ENCODE measurements at regions not wholly inside any gene's neighbourhood (a gene's known extent, or its start where the extent isn't known, plus 50 kb on each side); places are given as distances from the start of the nearest gene placed in this dataset.

DNA sequence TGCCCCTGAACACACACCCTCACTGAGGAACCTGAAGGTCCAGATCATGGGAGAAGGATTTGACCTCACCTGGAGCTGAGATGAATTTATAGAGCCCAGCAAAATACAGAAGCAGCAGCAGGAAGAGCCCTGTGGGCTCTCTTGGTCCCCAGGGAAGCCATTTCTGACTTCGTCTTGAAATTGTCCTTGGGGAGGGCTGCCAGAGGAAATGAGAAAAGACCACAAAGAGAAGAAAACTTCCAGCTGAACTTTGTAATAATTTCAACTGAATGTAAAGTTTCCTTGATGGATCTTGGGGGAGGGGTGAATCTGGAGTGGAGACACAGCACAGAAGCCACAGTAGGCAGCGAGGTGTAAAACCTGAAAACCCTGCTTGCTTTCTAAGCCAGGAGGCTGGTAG is 500.9 kb upstream of the NXPH2 start:
- Mint-ChIP-seq H3K4me1 (ENCODE audit: low read depth) (no peaks in the 10 kb centered on the region), H3K27me3 (ENCODE audit: low read depth) (no peaks in the 10 kb centered on the region), H3K4me3 (no peak overlapping the region), H3K27ac (no peak overlapping the region), H3K36me3 (ENCODE audit: insufficient read depth in 2 of 2) (no peaks in the 10 kb centered on the region), H3K9me3 (peaks cover 6 to 25% of the 10 kb centered on the region in 2 donors)
- no peak for ATAC-seq (replicated peaks in 1 of 2)
- no peak for DNase-seq

DNA sequence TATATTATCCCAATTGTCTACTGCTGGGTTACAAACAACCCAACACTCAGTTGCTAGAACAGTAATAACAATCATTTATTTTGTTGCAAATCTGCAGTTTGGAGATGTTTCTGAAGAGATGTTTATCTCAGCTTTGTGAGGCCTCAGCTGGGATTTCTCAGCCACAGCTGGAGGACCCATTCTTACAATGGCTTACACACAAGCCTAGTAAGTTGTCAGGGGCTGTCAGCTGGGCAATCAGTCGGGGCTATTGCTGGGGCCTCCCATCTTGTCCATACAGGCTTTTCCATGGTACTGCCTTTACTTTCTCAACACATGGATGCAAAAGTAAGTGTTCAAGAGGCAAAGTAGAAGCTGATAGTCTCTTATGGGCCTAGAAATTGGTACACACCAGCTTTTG is 491.7 kb upstream of the NXPH2 start:
- Mint-ChIP-seq H3K4me1 (ENCODE audit: low read depth) (no peaks in the 10 kb centered on the region), H3K27me3 (ENCODE audit: low read depth) (no peaks in the 10 kb centered on the region), H3K36me3 (ENCODE audit: insufficient read depth in 2 of 2) (no peaks in the 10 kb centered on the region), H3K4me3 (no peak overlapping the region), H3K27ac (no peak overlapping the region), H3K9me3 (peaks cover 5 to 7% of the 10 kb centered on the region in 2 donors)
- ATAC-seq (replicated peaks in 1 of 2) (no peak), DNase-seq (no peak)

DNA sequence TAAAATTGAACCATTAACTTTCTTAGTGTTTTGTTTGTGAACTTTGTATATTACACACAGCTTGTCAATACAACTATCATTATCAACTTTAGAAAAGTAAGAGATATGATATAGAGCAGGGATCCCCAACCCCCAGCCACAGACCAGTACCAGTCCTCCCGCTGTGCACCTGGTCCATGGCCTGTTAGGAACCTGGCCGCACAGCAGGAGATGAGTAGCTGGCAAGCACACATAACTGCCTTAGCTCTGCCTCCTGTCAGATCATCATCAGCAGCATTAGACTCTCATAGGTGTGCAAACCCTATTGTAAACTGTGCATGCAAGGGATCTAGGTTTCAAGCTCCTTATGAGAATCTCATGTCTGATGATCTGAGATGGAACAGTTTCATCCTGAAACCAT is 491.0 kb upstream of the NXPH2 start:
- H3K9me3 Mint-ChIP-seq: peaks cover 7% of the 10 kb centered on the region in 2 donors
- H3K36me3 Mint-ChIP-seq (ENCODE audit: insufficient read depth in 2 of 2): no peaks in the 10 kb centered on the region
- no peaks in the 10 kb centered on the region for H3K27me3 Mint-ChIP-seq (ENCODE audit: low read depth)
- no peak for ATAC-seq (replicated peaks in 1 of 2)
- no peak overlapping the region for H3K4me3 Mint-ChIP-seq
- no peak for DNase-seq
- no peaks in the 10 kb centered on the region for H3K4me1 Mint-ChIP-seq (ENCODE audit: low read depth)
- H3K27ac Mint-ChIP-seq: no peak overlapping the region

DNA sequence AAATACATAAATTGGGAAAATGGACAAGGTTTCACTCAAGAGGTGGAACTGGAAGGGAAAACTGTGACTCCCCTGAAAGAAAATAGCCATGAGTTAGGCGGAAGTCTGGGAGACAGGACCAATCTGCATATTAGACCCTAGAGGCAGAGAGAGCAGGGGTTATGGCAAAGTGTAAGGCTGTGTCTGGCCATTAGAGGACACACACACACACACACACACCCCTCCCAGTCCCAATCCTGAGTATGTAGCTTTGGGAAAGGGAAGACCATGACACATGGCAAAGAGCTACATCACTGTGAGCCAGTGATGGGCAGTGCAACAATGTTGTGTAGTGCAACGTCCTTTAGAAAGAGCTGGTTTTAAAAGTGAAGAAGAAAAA is 479.9 kb upstream of the NXPH2 start:
- ATAC-seq (replicated peaks in 1 of 2): no peak

DNA sequence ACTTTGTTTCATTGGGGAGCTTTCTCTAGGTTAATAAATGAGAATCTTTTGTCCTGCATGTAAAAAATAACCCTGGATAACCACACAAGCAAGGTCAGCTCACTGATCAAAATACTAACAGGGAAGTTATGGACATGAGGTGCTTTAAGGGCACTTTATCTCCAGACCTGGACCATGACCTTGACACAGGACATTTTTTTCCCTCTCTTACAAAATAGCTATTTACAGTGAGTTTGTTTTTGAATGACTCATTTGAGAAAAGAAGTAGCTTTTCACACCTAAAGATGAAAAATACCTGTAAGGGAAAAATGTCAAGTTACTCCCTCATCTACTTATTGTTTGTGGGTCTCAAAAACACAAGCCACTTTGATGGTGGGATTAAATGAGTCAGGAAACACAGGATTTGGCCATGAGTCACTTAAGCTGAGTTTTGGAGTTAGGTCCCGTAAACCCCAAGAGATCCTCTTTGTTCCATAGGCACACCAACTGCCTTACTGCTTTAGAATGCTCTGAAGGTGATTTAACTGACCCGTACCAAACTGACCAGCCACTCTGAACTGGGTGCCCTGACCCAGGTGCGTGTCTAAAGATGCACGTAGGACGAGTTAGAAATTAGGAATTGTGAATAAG is 479.3 kb upstream of the NXPH2 start:
- no peaks in the 10 kb centered on the region for H3K4me1 Mint-ChIP-seq (ENCODE audit: low read depth)
- H3K36me3 Mint-ChIP-seq (ENCODE audit: insufficient read depth in 2 of 2): peaks cover 0 to 2% of the 10 kb centered on the region in 2 donors
- no peak overlapping the region for H3K4me3 Mint-ChIP-seq
- no peaks in the 10 kb centered on the region for H3K27me3 Mint-ChIP-seq (ENCODE audit: low read depth)
- H3K9me3 Mint-ChIP-seq: peaks cover 7 to 10% of the 10 kb centered on the region in 2 donors
- no peak for DNase-seq
- no peak for ATAC-seq (replicated peaks in 1 of 2)
- H3K27ac Mint-ChIP-seq: no peak overlapping the region

More for the DNA sequence above, 479.9 kb upstream of the NXPH2 start:
- H3K9me3 Mint-ChIP-seq: peaks cover 7 to 10% of the 10 kb centered on the region in 2 donors
- no peak overlapping the region for H3K4me3 Mint-ChIP-seq
- no peak for DNase-seq
- H3K27ac Mint-ChIP-seq: no peak overlapping the region
- H3K4me1 Mint-ChIP-seq (ENCODE audit: low read depth): no peaks in the 10 kb centered on the region
- no peaks in the 10 kb centered on the region for H3K27me3 Mint-ChIP-seq (ENCODE audit: low read depth)
- H3K36me3 Mint-ChIP-seq (ENCODE audit: insufficient read depth in 2 of 2): peaks cover 0 to 2% of the 10 kb centered on the region in 2 donors

DNA sequence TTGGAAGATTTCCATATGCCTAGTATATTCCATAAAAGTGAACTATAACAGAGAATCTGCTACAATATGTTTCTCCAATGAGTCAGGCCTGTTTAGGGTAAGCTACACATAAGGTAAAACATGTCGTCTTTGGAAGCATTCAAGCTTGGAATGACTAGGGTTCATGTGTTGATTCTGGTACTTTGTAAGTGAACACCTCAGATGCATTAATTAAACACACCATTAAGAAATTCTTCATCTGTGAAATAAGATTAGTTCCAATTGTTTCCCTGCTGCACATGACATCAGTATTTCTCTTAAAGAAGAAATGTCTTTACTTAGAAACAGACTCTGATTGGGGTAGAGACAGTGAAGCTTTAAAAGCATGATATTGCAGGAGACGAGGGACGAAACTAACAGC is 461.1 kb upstream of the NXPH2 start:
- DNase-seq (no peak), ATAC-seq (replicated peaks in 1 of 2) (no peak)
- H3K36me3 Mint-ChIP-seq (ENCODE audit: insufficient read depth in 2 of 2): peaks cover 0 to 4% of the 10 kb centered on the region in 2 donors
- H3K27me3 Mint-ChIP-seq (ENCODE audit: low read depth): no peaks in the 10 kb centered on the region
- H3K27ac Mint-ChIP-seq: no peak overlapping the region
- H3K4me3 Mint-ChIP-seq: no peak overlapping the region
- no peaks in the 10 kb centered on the region for H3K4me1 Mint-ChIP-seq (ENCODE audit: low read depth)
- H3K9me3 Mint-ChIP-seq: peaks cover 7 to 16% of the 10 kb centered on the region in 2 donors

DNA sequence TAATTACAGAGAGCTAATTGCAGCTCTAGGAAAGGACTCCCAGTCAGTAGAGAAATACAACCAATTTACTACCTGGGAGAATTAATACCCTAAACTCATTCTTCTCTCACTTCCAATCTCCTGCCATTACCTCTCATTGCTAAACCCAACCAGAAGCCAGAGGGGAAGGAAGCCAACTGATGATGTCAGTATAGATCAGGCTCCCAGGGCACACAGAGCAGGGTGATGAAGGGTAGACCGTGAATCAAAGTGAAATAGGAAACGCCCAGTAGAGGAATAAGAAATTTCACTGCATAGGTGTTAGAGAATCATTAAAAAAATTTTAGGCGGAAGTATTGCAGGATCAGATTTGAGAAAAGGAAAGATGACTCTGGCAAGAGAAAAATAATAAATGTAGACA is 456.8 kb upstream of the NXPH2 start:
- Mint-ChIP-seq H3K27me3 (ENCODE audit: low read depth) (no peaks in the 10 kb centered on the region), H3K9me3 (peaks cover 3 to 8% of the 10 kb centered on the region in 2 donors), H3K36me3 (ENCODE audit: insufficient read depth in 2 of 2) (no peaks in the 10 kb centered on the region), H3K27ac (no peak overlapping the region), H3K4me1 (ENCODE audit: low read depth) (no peaks in the 10 kb centered on the region), H3K4me3 (no peak overlapping the region)
- ATAC-seq (replicated peaks in 1 of 2): no peak
- no peak for DNase-seq

DNA sequence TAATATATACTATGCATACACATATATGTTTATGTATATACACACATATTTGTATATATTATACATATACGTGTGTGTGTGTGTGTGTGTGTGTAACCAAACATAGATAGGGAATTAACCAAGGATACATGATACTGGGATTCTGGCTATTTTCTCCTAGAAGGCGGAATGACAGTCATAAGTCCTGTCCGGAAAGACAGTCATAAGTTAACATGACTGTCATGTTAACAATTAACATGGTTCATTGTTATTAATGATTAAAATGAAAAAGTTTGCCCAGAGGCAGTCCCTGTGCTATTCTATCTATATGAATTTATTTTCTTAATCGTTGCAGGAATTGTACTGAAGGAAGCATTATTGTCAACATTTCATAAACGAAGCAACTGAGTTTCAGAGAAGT is 450.7 kb upstream of the NXPH2 start:
- Mint-ChIP-seq H3K9me3 (peaks cover 7 to 10% of the 10 kb centered on the region in 2 donors), H3K36me3 (ENCODE audit: insufficient read depth in 2 of 2) (no peaks in the 10 kb centered on the region), H3K27me3 (ENCODE audit: low read depth) (no peaks in the 10 kb centered on the region), H3K4me3 (no peak overlapping the region), H3K4me1 (ENCODE audit: low read depth) (no peaks in the 10 kb centered on the region), H3K27ac (no peak overlapping the region)
- ATAC-seq (replicated peaks in 1 of 2) (no peak), DNase-seq (no peak)

DNA sequence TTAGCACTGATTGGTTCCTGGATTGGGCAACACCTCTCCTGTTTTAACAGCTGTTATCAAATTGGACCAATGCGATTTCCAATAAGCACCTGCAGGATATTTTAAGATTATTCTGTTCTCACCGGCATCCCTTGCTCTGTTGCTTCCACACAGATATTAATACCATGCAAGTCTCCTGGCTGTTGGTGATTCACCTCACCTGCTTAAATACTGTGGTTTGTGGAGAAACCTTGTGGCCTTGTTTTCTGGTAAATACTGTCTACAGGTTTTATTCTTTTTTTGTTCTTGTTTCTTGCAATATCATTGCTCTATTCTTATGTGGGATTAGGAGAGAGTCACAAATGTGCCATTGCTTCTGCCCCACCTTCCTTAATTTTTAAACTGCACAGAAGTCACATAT is 448.1 kb upstream of the NXPH2 start:
- Mint-ChIP-seq H3K4me3 (no peak overlapping the region), H3K36me3 (ENCODE audit: insufficient read depth in 2 of 2) (no peaks in the 10 kb centered on the region), H3K9me3 (peaks cover 4 to 10% of the 10 kb centered on the region in 2 donors), H3K4me1 (ENCODE audit: low read depth) (no peaks in the 10 kb centered on the region), H3K27me3 (ENCODE audit: low read depth) (no peaks in the 10 kb centered on the region), H3K27ac (no peak overlapping the region)
- no peak for DNase-seq
- no peak for ATAC-seq (replicated peaks in 1 of 2)

DNA sequence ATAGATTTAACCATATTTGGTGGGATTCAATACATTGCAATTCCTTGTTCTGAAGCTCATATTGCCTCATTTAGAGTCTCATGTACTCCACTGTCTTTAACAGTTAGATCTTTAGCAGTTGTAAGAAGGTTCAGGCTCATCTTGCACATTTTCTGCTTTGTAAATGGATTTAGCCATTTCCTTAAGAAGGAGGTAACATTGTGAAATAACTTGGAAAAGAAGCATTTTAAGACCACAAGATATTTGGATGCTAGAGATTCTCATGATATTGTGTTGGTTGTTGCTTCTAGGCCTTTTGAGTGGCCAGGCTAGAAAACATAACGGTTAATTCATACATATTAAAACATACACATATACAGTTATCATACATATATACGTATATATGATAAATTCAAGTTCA is 445.8 kb upstream of the NXPH2 start:
- DNase-seq (no peak), ATAC-seq (replicated peaks in 1 of 2) (no peak)
- Mint-ChIP-seq H3K36me3 (ENCODE audit: insufficient read depth in 2 of 2) (no peaks in the 10 kb centered on the region), H3K4me3 (no peak overlapping the region), H3K27me3 (ENCODE audit: low read depth) (no peaks in the 10 kb centered on the region), H3K4me1 (ENCODE audit: low read depth) (no peaks in the 10 kb centered on the region), H3K27ac (no peak overlapping the region), H3K9me3 (peaks cover 6 to 8% of the 10 kb centered on the region in 2 donors)

DNA sequence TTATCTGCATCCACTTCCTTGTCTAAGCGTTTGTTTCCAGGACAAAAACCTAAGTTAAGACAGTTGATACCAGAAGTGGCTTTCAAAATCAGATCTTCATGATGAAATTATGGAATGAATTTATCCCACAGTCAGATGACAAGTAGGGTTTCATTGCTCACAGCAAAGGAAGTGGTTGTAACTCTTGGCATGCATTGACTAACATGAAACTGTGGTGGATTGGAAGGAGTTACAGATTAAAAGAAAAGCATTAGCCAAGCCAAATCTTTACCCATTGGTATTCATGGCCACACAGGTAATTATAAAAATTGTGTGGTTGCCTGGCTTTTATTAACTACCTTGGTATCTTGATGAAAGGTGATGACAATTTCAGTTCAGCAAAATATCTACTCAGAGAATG is 438.0 kb upstream of the NXPH2 start:
- no peak for ATAC-seq (replicated peaks in 1 of 2)
- Mint-ChIP-seq H3K9me3 (peaks cover 16 to 17% of the 10 kb centered on the region in 2 donors), H3K36me3 (ENCODE audit: insufficient read depth in 2 of 2) (peaks cover 0 to 1% of the 10 kb centered on the region in 2 donors), H3K4me3 (no peak overlapping the region), H3K27me3 (ENCODE audit: low read depth) (no peaks in the 10 kb centered on the region), H3K4me1 (ENCODE audit: low read depth) (no peaks in the 10 kb centered on the region), H3K27ac (no peak overlapping the region)
- DNase-seq: no peak

DNA sequence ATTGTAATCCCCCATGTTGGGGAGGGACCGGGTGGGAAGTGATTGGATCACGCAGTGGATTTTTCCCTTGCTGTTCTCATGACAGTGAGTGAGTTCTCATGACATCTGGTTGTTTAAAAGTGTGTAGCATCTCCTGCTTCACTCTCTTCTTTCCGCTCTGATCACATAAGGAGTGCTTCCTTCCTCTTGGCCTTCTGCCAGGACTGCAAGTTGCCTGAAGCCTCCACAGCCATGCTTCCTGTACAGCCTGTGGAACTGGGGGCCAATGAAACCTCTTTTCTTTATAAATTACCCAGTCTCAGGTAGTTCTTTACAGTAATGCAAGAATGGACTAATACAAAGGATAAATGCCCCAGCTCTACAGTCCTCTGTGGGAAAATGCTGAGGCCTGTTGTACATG is 437.5 kb upstream of the NXPH2 start:
- H3K27me3 Mint-ChIP-seq (ENCODE audit: low read depth): no peaks in the 10 kb centered on the region
- no peak overlapping the region for H3K4me3 Mint-ChIP-seq
- peaks cover 16% of the 10 kb centered on the region in 2 donors for H3K9me3 Mint-ChIP-seq
- no peaks in the 10 kb centered on the region for H3K4me1 Mint-ChIP-seq (ENCODE audit: low read depth)
- ATAC-seq (replicated peaks in 1 of 2) (no peak), DNase-seq (no peak)
- peaks cover 0 to 1% of the 10 kb centered on the region in 2 donors for H3K36me3 Mint-ChIP-seq (ENCODE audit: insufficient read depth in 2 of 2)
- no peak overlapping the region for H3K27ac Mint-ChIP-seq

DNA sequence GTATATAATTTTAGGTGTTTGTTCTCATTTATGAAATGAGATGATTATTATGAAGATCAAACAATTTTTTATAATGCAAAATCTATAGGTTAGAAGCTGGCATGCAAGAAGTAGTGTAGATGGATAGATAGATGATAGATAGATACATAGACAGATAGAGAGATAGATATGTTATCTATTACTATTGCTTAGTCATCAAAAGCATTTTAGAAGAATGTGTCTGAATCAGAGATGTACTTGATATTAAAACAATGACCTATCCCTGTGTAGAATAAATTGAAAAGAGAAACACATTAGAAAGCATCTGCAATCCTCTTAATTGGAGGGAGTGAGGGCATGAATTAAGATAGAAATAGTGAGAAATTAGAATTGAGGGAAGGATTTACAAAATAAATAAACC is 436.2 kb upstream of the NXPH2 start:
- Mint-ChIP-seq H3K36me3 (ENCODE audit: insufficient read depth in 2 of 2) (peaks cover 0 to 1% of the 10 kb centered on the region in 2 donors), H3K27me3 (ENCODE audit: low read depth) (no peaks in the 10 kb centered on the region), H3K9me3 (peaks cover 18 to 21% of the 10 kb centered on the region in 2 donors), H3K4me1 (ENCODE audit: low read depth) (no peaks in the 10 kb centered on the region), H3K27ac (no peak overlapping the region), H3K4me3 (no peak overlapping the region)
- DNase-seq (no peak), ATAC-seq (replicated peaks in 1 of 2) (no peak)

DNA sequence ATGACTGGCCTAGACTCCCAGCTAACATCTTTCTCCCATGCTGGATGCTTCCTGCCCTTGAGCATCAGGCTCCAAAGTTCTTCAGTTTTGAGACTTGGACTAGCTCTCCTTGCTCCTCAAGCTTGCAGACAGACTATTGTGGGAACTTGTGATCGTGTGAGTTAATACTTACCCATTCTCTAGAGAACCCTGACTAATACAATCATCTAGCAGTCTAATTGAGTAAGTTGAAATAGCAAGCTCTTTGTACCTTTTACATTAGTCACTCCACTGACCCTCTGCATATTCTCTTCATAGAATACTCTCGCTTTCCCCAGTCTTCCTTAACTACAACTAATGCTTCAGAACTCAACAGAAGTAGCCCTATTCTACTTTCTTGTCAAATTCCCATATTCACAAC is 434.6 kb upstream of the NXPH2 start:
- peaks cover 0 to 1% of the 10 kb centered on the region in 2 donors for H3K36me3 Mint-ChIP-seq (ENCODE audit: insufficient read depth in 2 of 2)
- no peak overlapping the region for H3K27ac Mint-ChIP-seq
- DNase-seq (no peak), ATAC-seq (replicated peaks in 1 of 2) (no peak)
- H3K9me3 Mint-ChIP-seq: peaks cover 18 to 21% of the 10 kb centered on the region in 2 donors
- no peaks in the 10 kb centered on the region for H3K4me1 Mint-ChIP-seq (ENCODE audit: low read depth)
- H3K4me3 Mint-ChIP-seq: no peak overlapping the region
- H3K27me3 Mint-ChIP-seq (ENCODE audit: low read depth): no peaks in the 10 kb centered on the region
